Endothelial cell of umbilical vein (primary cell): ENCODE measurements at regions not wholly inside any gene's neighbourhood (a gene's known extent, or its start where the extent isn't known, plus 50 kb on each side); places are given as distances from the start of the nearest gene placed in this dataset.

ENCODE experiments used
- BruUV-seq: library from RNA; stranded (reverse); fragments of 400-500 nt; replicated peaks from 2 replicates; lab custom pipeline; 2021; lab: Mats Ljungman, UMichigan
- CTCF ChIA-PET: fragments of 300-600, 350-600 bp; sonication (Branson Sonifier 250); formaldehyde crosslinking; loops from one replicate; lab custom pipeline; 2021; ENCODE audit warnings: antibody characterized with exemption, inconsistent platforms; lab: Charles Lee
- POLR2A ChIA-PET: fragments of 300-600, 350-600 bp; sonication (Branson Sonifier 250); formaldehyde crosslinking; loops from one replicate; lab custom pipeline; 2021; ENCODE audit warnings: antibody characterized with exemption, inconsistent platforms; lab: Charles Lee
- DNase-seq: peaks from one replicate; pipeline ENCODE4 v3.0.0-alpha.2; 2011; ENCODE audit warnings: low read depth, low spot score
- FAIRE-seq: peaks from 2 replicates; lab custom pipeline; 2011; peaks lifted over from hg19 to GRCh38; lab: Jason Lieb, UNC
- H2AFZ ChIP-seq: 2 replicates; pipeline ENCODE4 v1.6.0; 2012; ENCODE audit warnings: low read depth, low read length, control low read depth, inconsistent platforms
- H3K27ac ChIP-seq: 2 replicates; pipeline ENCODE4 v1.5.1; 2011; ENCODE audit warnings: low read depth, mild to moderate bottlenecking, control low read depth, low read length, moderate library complexity; ENCODE audit not compliant: insufficient read depth
- H3K27me3 ChIP-seq, 2 experiments: 2 replicates each; pipeline versions ENCODE4 v1.6.0 to v1.6.1; 2011; ENCODE audit warnings: low read length in 2 of 2, mixed read lengths in 1 of 2; ENCODE audit not compliant: control insufficient read depth in 2 of 2, insufficient read depth in 2 of 2
- H3K36me3 ChIP-seq, 2 experiments: 2 replicates in 1 of 2; 3 replicates in 1 of 2; pipeline ENCODE4 v1.5.1; 2011; ENCODE audit warnings: low read length in 2 of 2, mild to moderate bottlenecking in 1 of 2, moderate library complexity in 1 of 2; ENCODE audit not compliant: control insufficient read depth in 2 of 2, insufficient read depth in 2 of 2; ENCODE audit errors: extremely low read depth in 1 of 2
- H3K4me1 ChIP-seq: 3 replicates; pipeline ENCODE4 v1.5.1; 2011; ENCODE audit warnings: mild to moderate bottlenecking, low read length; ENCODE audit not compliant: control insufficient read depth, insufficient read depth; ENCODE audit errors: extremely low read depth
- H3K4me2 ChIP-seq: 2 replicates; pipeline ENCODE4 v1.6.1; 2011; ENCODE audit warnings: low read length, control low read depth, mixed read lengths; ENCODE audit not compliant: insufficient read depth
- H3K4me3 ChIP-seq, 3 experiments: fragments of 200-600 bp in 1 of 3; sonication (generic), shearing (Covaris generic) in 1 of 3; replicated peaks in 1 of 3; 2 replicates each; pipeline ENCODE4 v1.5.1; 2011 to 2016; ENCODE audit warnings: control low read depth in 3 of 3, low read length in 3 of 3, mild to moderate bottlenecking in 2 of 3, inconsistent platforms in 1 of 3, low read depth in 1 of 3, moderate library complexity in 1 of 3; ENCODE audit not compliant: insufficient read depth in 1 of 3
- H3K79me2 ChIP-seq: 2 replicates; pipeline ENCODE4 v1.6.0; 2012; ENCODE audit warnings: low read length, inconsistent platforms; ENCODE audit not compliant: control insufficient read depth, insufficient read depth
- H3K9ac ChIP-seq: replicated peaks from 2 replicates; pipeline ENCODE3; 2011; ENCODE audit warnings: low read length, control low read depth; ENCODE audit not compliant: insufficient read depth; ENCODE audit errors: extremely low read depth
- H3K9me1 ChIP-seq: replicated peaks from 3 replicates; pipeline ENCODE4 v1.6.0; 2011; ENCODE audit warnings: mild to moderate bottlenecking, low read length; ENCODE audit not compliant: control insufficient read depth, insufficient read depth; ENCODE audit errors: extremely low read depth
- H3K9me3 ChIP-seq: replicated peaks from 2 replicates; pipeline ENCODE4 v1.5.1; 2012; ENCODE audit warnings: low read length, inconsistent platforms; ENCODE audit not compliant: control insufficient read depth, insufficient read depth
- H4K20me1 ChIP-seq: replicated peaks from 2 replicates; pipeline ENCODE3; 2011; ENCODE audit warnings: mild to moderate bottlenecking, low read length; ENCODE audit not compliant: control insufficient read depth, insufficient read depth; ENCODE audit errors: extremely low read depth
- CTCF ChIP-seq, 2 donors: IDR thresholded peaks; 1 replicate in 1 of 2; 2 replicates in 1 of 2; pipeline ENCODE4 v1.5.1; 2011; ENCODE audit warnings: low read length in 2 of 2, mild to moderate bottlenecking in 2 of 2, moderate library complexity in 2 of 2, control low read depth in 1 of 2, inconsistent platforms in 1 of 2, low read depth in 1 of 2; ENCODE audit not compliant: insufficient read depth in 1 of 2; ENCODE audit errors: extremely low read depth in 1 of 2
- EZH2 ChIP-seq: IDR thresholded peaks from 2 replicates; pipeline ENCODE4 v1.6.1; 2012; ENCODE audit warnings: borderline replicate concordance, low read depth, mild to moderate bottlenecking, moderate library complexity, low read length, inconsistent platforms; ENCODE audit not compliant: severe bottlenecking
- FOS ChIP-seq: IDR thresholded peaks from 2 replicates; pipeline ENCODE4 v1.6.1; 2011; ENCODE audit warnings: mild to moderate bottlenecking, low read length, moderate library complexity, borderline replicate concordance; ENCODE audit not compliant: insufficient read depth
- GATA2 ChIP-seq: IDR thresholded peaks from 2 replicates; pipeline ENCODE4 v1.7.0; 2011; ENCODE audit warnings: low read depth, mild to moderate bottlenecking, moderate library complexity, mixed read lengths, low read length; ENCODE audit not compliant: insufficient read length, insufficient read depth
- JUN ChIP-seq: IDR thresholded peaks from 2 replicates; pipeline ENCODE4 v1.6.1; 2011; ENCODE audit warnings: borderline replicate concordance, low read depth; ENCODE audit not compliant: insufficient read length, insufficient read depth
- MAX ChIP-seq: IDR thresholded peaks from 2 replicates; pipeline ENCODE4 v1.6.1; 2011; ENCODE audit not compliant: insufficient read depth, insufficient read length
- MYC ChIP-seq: IDR thresholded peaks from one replicate; pipeline ENCODE4 v1.6.1; 2011; ENCODE audit warnings: mild to moderate bottlenecking, low read depth, low read length
- POLR2A ChIP-seq: IDR thresholded peaks from 2 replicates; pipeline ENCODE4 v1.6.1; 2012; ENCODE audit warnings: low read depth, mild to moderate bottlenecking, control low read depth, low read length
- POLR2AphosphoS5 ChIP-seq: IDR thresholded peaks from 2 replicates; pipeline ENCODE4 v1.6.1; 2012; ENCODE audit warnings: low read depth, mild to moderate bottlenecking, control low read depth, low read length, moderate library complexity; ENCODE audit not compliant: insufficient read depth
- dilution Hi-C: fragments of 300-500 bp; cut with MboI; formaldehyde crosslinking; loops from one replicate; pipeline ENCODE4 v1.15.0; 2019; ENCODE audit warnings: low sequenced_read_pairs; ENCODE audit not compliant: extremely low pct_ligation_motif_present
- intact Hi-C: fragments of 100-400 bp; cut with micrococcal nuclease; formaldehyde crosslinking; loops from one replicate; pipeline ENCODE4 v1.10.0; 2022

DNA sequence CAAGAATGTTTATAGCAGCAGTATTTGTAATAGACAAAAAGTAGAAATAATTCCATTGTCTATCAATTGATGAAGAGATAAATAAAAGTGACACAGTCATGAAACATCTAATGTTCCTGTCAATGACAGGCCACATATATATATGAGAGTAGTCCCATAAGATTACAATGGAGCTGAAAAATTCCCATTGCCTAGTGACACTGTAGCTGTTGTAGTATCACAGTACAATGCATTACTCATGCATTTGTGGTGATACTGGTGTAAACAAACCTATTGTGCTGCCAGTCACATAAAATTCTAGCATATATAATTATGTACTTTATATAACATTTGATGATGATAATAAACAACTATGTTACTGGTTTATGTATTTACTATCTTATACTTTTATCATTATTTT, 141.9 kb upstream of the LYPLAL1 start:
- Histone ChIP-seq H3K4me1 (no peaks in the 10 kb centered on the region), H3K9me3 (no peaks in the 10 kb centered on the region), H3K36me3 (no peaks in the 10 kb centered on the region), H2AFZ (no peak overlapping the region), H3K4me3 (no peak overlapping the region), H4K20me1 (no peaks in the 10 kb centered on the region), H3K9ac (no peak overlapping the region), H3K4me2 (no peak overlapping the region), H3K79me2 (no peaks in the 10 kb centered on the region), H3K27ac (no peak overlapping the region), H3K27me3 (no peaks in the 10 kb centered on the region), H3K9me1 (no peaks in the 10 kb centered on the region)
- CTCF ChIA-PET = interaction anchor here (1.5 kb wide), 1 partner anchor 29 kb away, joined by 3 read pairs; no protein-coding TSS in a partner anchor
- no peak for DNase-seq
- no TSS peak for BruUV-seq
- intact Hi-C loops (no loop called here), dilution Hi-C loops (no loop called here)
- TF ChIP-seq JUN (no peak), MYC (no peak), CTCF (IDR thresholded peaks at IDR 0.05; ENCODE audit: extremely low read depth in 1 of 2, insufficient read depth in 1 of 2, low read depth in 1 of 2, low read length in 2 of 2) (no peak), POLR2AphosphoS5 (no peak), POLR2A (no peak), MAX (no peak), FOS (no peak), GATA2 (no peak), EZH2 (no peak)
- FAIRE-seq = no peak
- POLR2A ChIA-PET = no interaction called here
